ENCODE measurements at regions not wholly inside any gene's neighbourhood (a gene's known extent, or its start where the extent isn't known, plus 50 kb on each side); places are given as distances from the start of the nearest gene placed in this dataset.

GRCh38 chr15:62711691-62712454 lies 330.7 kb upstream of the TPM1 start:
- Histone ChIP-seq H3K79me2 (ENCODE audit: low read length) (no peaks in the 10 kb centered on the region), H3F3A (ENCODE audit: insufficient read depth, low read length) (no peaks in the 10 kb centered on the region), H3K4me2 (ENCODE audit: low read depth, low read length) (no peak overlapping the region), H3K9ac (ENCODE audit: low read length) (no peak overlapping the region), H3K4me1 (ENCODE audit: low read length) (no peaks in the 10 kb centered on the region), H3K9me2 (replicated peaks; ENCODE audit: insufficient read depth, low read length) (no peaks in the 10 kb centered on the region), H3K27ac (ENCODE audit: low read length) (no peak overlapping the region), H3K9me3 (replicated peaks; ENCODE audit: insufficient read depth, low read length) (no peaks in the 10 kb centered on the region), H3K4me3 (ENCODE audit: low read length) (no peak overlapping the region), H4K20me1 (ENCODE audit: insufficient read depth, low read length) (no peaks in the 10 kb centered on the region), H3K36me3 (replicated peaks; ENCODE audit: insufficient read depth, low read length) (no peaks in the 10 kb centered on the region), H2AFZ (ENCODE audit: low read length) (no peak overlapping the region), H3K27me3 (replicated peaks; ENCODE audit: insufficient read depth, low read length) (no peaks in the 10 kb centered on the region)
- TF ChIP-seq CTCF (IDR thresholded peaks at IDR 0.05; ENCODE audit: low read length) (no peak), EZH2 (optimal IDR thresholded peaks at IDR 0.05; ENCODE audit: low read depth, low read length) (no peak), EZH2phosphoT487 (IDR thresholded peaks at IDR 0.05; ENCODE audit: low read length) (no peak)
- DNase-seq = no peak

GRCh38 chr15:62712455-62712839 lies 330.1 kb upstream of the TPM1 start:
- no peak overlapping the region for H3K4me3 ChIP-seq (ENCODE audit: low read length)
- H3K9me2 ChIP-seq (replicated peaks; ENCODE audit: insufficient read depth, low read length) = no peaks in the 10 kb centered on the region
- H2AFZ ChIP-seq (ENCODE audit: low read length) = no peak overlapping the region
- H3K27ac ChIP-seq (ENCODE audit: low read length) = no peak overlapping the region
- H3K9ac ChIP-seq (ENCODE audit: low read length) = no peak overlapping the region
- no peaks in the 10 kb centered on the region for H3K36me3 ChIP-seq (replicated peaks; ENCODE audit: insufficient read depth, low read length)
- H3F3A ChIP-seq (ENCODE audit: insufficient read depth, low read length) = no peaks in the 10 kb centered on the region
- no peak for DNase-seq
- H3K9me3 ChIP-seq (replicated peaks; ENCODE audit: insufficient read depth, low read length) = no peaks in the 10 kb centered on the region
- no peak overlapping the region for H3K4me2 ChIP-seq (ENCODE audit: low read depth, low read length)
- H3K4me1 ChIP-seq (ENCODE audit: low read length) = no peaks in the 10 kb centered on the region
- no peaks in the 10 kb centered on the region for H3K27me3 ChIP-seq (replicated peaks; ENCODE audit: insufficient read depth, low read length)
- H3K79me2 ChIP-seq (ENCODE audit: low read length) = no peaks in the 10 kb centered on the region
- H4K20me1 ChIP-seq (ENCODE audit: insufficient read depth, low read length) = no peaks in the 10 kb centered on the region
- TF ChIP-seq CTCF (IDR thresholded peaks at IDR 0.05; ENCODE audit: low read length) = no peak
- no peak for TF ChIP-seq EZH2 (optimal IDR thresholded peaks at IDR 0.05; ENCODE audit: low read depth, low read length)
- TF ChIP-seq EZH2phosphoT487 (IDR thresholded peaks at IDR 0.05; ENCODE audit: low read length) = no peak

- no peaks in the 10 kb centered on the region for H3K79me2 ChIP-seq (ENCODE audit: low read length)
- H3F3A ChIP-seq (ENCODE audit: insufficient read depth, low read length) = no peaks in the 10 kb centered on the region
- H3K4me3 ChIP-seq (ENCODE audit: low read length) = no peak overlapping the region
- TF ChIP-seq EZH2 (optimal IDR thresholded peaks at IDR 0.05; ENCODE audit: low read depth, low read length) (no peak), CTCF (IDR thresholded peaks at IDR 0.05; ENCODE audit: low read length) (no peak), EZH2phosphoT487 (IDR thresholded peaks at IDR 0.05; ENCODE audit: low read length) (no peak)
- no peaks in the 10 kb centered on the region for H3K9me3 ChIP-seq (replicated peaks; ENCODE audit: insufficient read depth, low read length)
- no peaks in the 10 kb centered on the region for H3K4me1 ChIP-seq (ENCODE audit: low read length)
- no peaks in the 10 kb centered on the region for H3K27me3 ChIP-seq (replicated peaks; ENCODE audit: insufficient read depth, low read length)
- H3K9me2 ChIP-seq (replicated peaks; ENCODE audit: insufficient read depth, low read length) = no peaks in the 10 kb centered on the region
- H3K9ac ChIP-seq (ENCODE audit: low read length) = no peak overlapping the region
- H3K27ac ChIP-seq (ENCODE audit: low read length) = no peak overlapping the region
- H4K20me1 ChIP-seq (ENCODE audit: insufficient read depth, low read length) = no peaks in the 10 kb centered on the region
- no peak overlapping the region for H2AFZ ChIP-seq (ENCODE audit: low read length)
- no peaks in the 10 kb centered on the region for H3K36me3 ChIP-seq (replicated peaks; ENCODE audit: insufficient read depth, low read length)
- no peak overlapping the region for H3K4me2 ChIP-seq (ENCODE audit: low read depth, low read length)
- no peak for DNase-seq
These were observed 326.6 kb upstream of the TPM1 start for GRCh38 chr15:62715946-62716345.

All from MM.1S (cell line).